Activated CD8-positive, alpha-beta memory T cell treated with anti-CD3 and anti-CD28 coated beads, Interleukin-2, amount 50 U/mL, for 24 hours (primary cell): ENCODE measurements at regions not wholly inside any gene's neighbourhood (a gene's known extent, or its start where the extent isn't known, plus 50 kb on each side); places are given as distances from the start of the nearest gene placed in this dataset.

Experiments
- DNase-seq: peaks from one replicate; pipeline ENCODE4 v3.0.0-alpha.2; 2020; ENCODE audit errors: extremely low read depth

DNA sequence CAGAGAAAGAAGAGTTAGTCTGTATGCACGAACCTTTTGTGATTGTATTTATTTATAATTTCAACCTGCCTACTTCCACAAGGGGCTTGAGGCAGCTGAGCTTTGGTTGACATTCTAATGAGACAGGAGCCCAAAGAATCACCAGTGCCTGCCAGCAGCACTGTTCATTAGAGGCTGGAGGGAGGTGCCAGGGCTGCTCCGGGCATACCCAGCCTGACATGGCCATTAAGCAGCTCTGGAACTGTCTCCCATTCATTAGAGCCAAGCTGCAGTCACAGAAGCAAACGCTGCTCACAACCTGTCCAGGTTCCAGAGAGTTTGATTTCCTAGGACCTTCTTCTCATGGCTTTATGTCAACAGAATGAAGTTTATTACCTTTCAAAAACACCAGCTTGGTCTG lies 425.5 kb downstream of the RFC3 start:
- no peak for DNase-seq

DNA sequence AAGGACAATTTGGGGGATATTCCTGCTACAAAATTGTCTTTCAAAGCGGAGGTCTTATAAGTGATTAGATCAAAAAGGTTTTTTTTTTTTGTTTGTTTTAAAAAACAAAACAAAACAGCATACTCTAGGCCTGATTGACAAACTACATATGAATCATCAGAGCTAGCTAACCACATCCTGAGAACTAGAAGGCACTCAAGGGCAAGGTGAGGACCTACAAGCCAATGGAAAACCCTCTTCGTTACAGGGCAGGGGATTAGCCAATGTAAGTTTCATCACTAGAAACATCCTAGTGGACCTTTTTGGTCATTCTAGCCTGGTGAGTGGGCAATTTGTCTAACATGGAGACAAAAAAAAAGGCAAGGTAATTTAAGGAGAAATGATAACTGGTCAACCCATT lies 428.6 kb downstream of the RFC3 start:
- no peak for DNase-seq

DNA sequence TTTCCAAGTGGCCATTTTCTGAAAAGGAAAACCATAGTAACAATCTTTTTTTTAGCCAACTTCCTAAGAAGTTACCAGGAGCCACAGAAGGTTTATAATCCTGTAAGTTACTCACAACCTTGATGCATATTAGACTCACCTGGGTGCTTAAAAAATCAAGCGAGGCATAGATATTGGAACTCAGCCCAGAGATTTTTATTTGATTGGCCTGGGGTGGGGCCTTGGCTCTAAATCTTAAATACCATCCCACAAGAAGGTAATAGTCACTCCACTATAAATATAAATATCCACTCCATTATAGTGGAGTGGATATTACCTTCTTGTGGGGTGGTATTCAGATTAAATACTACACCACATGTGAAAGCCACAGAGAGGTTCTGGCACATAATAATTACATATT lies 429.6 kb downstream of the RFC3 start:
- DNase-seq = no peak

DNA sequence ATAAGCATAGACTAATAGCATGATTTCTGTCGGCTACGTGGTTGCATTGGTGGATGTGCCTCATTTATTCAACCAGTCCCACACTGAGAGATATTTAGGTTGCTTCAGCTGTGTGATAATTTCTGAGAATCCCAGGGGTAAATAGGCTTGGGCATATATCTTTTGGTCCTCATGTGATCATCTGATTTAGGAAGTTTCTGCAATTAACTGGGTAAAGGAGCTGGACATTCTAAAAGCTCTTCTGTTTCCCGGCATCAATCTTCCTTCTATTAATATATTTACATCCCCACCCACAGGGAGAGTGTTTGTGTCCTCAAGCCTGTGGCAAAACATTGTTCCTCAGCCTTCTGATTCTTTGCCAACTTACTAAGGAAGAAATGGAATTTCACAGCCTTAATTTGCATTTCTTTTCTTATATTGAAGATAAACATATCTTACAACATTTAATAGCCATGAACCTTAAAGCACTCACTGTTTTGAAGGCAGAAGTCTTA lies 431.6 kb downstream of the RFC3 start:
- DNase-seq = no peak

DNA sequence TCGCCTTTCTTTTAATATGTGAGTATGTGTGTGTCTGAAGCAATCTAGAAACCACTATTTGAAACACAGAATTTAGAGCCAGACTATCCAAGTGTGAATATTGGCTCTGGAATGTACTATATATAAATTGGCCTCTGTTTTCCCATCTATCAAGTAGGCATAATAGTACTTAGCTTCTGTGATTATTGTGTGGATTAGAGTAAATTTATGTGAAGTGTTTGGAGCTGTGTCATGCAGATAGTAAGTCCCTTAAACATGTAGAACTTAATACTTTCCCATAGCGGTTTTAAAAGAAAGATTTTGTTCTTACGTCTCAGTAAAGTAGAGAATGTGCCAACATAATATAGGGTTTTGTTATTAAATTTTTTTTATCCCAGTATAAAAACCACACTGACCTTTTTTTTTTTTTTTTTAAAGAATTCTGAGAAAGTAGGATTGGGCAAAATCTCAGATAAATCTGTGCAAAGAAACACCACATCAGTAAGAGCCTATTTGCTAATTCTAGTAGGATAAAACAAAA lies 432.3 kb downstream of the RFC3 start:
- no peak for DNase-seq

DNA sequence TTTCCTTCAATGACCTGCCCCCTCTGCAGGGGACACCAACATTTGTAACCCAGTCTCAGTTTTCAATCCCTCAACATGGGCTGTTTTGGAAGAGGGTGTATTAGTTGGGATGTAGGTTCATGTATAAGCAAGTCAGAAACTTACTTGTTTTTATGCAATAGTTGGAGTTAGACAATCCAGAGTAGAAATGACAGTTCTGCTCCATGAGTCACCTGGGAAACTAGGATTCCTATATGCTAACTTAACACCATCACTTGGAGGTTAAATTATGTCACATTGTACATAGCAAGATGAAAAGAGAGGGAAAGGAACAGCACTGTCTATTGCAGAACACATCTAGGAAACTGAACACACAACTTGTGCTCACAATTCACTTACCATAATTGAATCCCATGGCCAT lies 436.4 kb downstream of the RFC3 start:
- DNase-seq = no peak

DNA sequence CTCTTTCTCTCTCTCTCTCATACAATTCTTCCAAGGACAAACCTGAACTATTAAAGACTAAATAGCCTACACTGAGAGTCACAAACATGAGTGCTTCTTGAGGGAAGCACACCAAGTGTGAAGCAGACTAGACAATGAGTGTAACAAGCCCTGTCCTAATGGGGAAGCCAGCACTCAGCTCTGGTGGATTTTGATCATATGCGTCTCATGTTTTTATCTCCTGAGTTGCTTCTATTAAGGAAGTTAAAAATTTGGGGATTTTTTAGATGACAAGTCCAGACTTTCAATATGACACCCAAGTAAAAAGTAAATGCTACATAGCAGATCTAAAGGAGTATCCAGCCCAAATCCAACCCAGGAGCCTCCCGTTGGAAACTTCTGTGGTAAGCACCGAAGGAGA lies 437.8 kb downstream of the RFC3 start:
- DNase-seq = no peak

DNA sequence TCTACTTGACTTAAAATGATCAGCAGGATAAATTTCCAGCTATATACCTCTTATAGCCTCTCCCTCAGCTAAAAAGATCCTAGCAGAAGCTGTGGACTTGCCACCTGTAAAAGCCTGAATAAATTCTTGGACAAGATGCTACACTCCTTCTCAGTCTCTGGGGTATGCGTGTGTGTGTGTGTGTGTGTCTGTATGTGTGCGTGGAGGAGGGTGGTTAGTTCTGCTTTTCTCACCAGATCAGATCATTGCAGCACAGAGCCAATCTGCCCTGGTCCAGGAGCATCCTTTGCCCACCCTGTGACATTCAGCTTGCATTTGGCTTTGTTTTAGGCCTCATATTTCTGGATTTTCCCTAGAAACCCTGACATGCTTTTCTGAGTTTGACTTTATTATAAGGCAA lies 438.3 kb downstream of the RFC3 start:
- DNase-seq = no peak

DNA sequence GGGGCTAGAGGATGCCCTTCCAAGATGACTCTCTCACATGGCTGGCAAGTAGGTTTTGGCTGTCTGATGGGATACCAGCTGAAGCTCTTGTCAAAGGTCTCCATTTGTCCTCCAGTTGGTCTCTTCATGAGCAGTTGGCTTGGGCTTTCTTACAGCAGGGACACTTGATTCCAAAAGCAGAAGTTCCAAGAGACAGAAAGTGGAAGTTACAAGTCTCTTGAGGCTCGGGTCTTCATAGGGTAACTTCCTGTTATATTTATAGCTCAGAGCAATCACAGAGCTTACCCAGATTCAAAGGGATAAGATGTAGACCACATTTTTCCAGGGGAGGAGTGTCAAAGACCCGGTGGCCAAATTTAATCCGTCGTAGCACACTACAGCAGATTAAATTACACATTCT lies 440.0 kb downstream of the RFC3 start:
- no peak for DNase-seq

DNA sequence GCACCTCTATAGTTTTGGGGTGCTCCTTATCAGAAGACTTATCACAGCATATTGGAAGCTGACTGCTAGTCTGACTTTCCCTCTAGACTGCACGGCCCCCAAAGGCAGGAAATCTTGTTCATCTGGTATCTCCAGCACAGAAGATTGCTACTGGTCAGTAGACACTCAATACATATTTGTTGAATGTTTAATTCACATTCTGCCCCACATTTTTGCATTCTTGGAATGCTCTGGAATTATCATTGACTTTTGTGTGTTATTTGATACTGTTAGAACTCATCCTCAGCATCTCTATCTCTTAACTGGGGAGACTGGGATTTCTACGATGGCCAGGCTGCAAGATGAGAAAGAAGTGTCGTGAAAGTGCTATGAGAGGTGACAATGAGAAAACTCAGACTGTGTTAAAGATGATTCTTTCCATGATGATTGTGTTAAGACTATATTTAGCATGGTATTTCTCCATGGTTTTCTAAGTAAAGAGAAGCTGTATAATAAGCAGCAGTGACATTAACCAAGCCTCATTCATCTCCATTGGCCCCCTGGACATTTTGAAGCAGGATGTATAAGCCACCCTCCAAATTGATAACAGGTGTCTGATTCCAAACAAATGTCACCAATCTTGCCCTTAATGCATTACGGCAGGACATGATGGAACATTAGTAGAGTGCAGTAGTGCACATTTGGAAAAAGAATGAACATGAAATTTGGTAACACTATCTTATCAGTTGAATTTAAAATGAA lies 440.9 kb downstream of the RFC3 start:
- no peak for DNase-seq

DNA sequence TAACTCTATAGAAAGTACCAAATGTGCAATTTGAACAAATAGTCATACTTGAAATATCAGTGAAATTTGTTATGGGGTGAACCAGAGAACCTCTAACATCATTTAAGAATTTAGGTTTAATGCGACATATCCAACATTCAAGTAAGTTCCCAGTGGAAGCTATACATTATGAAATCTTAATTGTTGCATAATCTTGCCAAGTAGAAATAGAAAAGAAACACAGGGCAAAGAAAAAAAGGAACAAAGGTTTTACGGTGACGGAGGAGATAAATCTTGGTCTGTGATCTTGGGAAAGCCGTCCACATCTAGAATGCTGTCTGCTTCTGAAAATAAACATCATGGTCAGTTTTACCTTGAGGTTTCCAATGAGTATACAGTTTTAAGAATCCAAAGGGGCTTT lies 445.7 kb downstream of the RFC3 start:
- DNase-seq = no peak

DNA sequence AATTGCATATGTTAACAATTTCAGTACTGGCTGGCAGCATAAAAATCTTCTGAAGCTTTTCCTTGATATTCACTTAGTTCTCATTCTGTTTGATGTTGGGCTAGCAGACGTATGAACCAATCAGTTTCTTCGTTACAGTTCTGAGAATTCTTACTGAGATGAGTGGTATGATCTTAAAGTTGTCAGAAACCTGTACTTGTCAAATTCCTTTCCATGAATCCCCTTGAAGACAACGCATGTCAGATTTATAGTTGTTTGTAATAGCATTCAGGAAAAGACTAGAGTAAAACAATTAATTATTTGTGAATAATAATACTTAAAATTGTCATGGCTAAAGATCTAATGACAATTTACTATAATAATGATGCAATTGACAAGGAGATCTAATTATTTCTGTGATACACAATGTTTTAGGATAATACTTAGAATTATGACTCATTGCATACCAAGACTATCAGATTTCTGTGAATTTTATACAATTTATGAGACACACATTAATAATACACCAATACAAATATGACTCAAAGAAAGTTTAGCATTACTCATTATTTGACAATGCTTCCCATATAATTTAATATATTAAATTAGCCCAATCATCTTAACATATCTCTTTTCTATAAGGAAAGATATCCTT lies 447.2 kb downstream of the RFC3 start:
- DNase-seq = no peak

DNA sequence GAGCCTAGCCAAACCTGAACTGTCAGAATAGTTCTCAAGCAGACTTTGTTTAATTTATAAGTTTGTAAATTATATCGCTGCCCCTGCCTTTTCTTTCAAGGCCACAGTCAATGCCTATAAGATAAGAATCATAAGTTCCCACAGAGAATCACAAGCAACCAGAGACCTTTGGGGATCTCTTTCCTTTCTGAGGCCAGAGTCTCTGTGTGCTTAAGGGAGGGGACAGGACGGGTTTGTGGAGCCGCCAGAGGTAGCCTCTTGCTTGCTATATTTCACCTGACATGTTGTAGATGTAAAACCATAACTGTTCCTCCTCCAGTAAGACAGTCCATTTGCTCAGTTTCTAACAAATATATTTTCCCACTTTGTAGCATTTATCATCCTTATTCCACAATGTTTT lies 458.8 kb downstream of the RFC3 start:
- no peak for DNase-seq

DNA sequence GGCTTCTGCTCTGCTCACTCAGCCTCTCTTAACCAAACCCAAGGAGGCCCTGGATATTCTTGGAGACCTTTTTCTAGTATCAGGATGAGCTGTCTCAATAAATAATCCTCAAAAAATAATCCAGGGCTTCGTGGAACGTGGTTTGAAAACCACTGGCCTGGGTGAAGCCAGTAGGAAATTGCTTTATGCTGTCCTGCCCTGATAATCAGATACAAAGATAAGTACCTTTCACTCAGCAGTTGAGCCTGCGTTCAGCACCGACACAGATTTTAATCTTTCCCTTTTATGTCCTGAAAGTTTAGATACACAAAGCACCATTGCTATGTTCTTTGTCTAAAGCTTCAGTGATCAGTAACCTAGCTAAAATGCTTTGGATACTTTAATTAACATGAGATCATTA lies 460.0 kb downstream of the RFC3 start:
- DNase-seq = no peak

DNA sequence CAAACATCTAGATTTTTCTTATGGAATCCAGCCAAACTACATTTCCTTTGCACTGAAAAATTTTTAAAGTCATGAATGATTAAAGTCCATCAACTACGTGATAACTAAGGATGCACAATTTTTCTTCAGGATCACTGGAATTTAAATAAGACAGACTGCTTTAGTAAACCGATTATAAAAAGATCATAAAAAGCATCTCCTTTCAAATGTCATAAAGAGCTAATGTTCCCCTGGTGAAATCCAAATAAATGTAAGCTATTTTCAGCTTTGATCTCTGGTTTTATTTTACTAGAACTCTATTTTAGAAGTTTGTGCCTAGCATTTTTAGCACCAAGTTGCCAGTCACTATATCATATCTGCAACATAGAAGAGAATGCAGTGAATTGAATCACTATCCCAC lies 460.8 kb downstream of the RFC3 start:
- DNase-seq = no peak

DNA sequence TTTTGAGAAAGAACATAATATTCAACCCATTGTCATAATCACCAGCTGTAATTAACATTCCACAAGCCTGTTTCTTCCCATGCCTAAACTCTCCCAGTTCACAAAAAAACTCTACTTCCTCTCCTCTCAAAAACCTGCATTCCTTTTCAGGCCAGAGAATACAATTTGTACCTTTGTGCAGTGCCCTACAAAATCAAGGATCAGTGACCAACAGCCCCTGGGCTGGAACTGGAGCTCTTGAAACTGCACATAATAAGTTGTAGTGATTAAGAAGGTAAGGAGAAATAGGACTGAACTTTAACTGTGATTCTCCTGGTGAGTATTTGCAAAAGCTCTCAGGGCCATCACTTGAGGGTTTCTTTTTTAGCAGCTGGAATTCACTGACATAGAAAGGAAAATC lies 472.7 kb downstream of the RFC3 start:
- DNase-seq = no peak

DNA sequence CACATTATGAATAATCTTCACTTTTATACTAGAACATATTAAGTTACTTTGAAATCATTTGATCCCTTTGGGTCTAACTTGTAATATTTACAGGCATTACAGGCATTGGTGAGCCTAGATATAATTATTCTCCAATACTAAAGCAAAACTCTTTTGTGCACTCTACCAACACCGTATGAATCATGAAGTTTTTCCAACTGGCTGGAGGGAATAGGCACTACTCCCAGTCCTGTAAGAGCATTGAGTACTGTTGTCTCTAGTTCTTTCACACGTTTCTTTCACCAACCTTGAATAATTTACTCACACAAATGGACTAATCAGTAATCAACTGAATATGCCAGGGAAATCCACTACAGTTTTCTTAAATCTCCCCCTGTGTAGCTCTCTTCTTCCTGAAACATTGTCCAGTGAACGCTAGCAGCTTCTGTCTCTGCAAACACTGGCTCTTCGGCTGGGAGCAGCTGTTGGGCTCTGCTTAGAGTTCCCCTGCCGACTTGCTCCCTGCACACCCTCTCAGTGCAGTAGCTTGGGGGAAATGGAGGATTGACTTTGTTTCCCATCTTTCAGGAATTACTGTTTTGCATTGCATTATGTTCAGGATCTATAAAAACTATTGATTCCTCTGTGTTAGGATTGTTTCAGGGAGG lies 476.7 kb downstream of the RFC3 start:
- no peak for DNase-seq

DNA sequence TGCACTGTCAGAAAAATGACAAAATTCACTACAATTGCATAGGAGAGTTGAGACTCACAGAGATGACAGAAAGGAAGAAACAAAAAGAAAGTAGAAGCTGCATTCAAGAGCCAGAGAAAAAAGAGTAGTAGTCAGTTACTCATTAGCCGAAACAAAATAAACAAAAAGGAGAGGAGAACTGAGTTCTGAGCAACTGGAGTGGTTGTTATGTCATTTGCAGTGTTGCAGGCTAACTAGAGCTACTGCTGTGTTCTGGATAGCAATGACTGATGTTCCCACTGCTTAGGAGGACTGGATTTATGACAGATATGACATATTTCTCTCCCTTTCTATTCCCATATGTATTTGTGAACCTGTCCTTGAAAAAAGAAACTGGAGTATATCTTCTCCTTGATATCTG lies 482.6 kb downstream of the RFC3 start:
- no peak for DNase-seq

DNA sequence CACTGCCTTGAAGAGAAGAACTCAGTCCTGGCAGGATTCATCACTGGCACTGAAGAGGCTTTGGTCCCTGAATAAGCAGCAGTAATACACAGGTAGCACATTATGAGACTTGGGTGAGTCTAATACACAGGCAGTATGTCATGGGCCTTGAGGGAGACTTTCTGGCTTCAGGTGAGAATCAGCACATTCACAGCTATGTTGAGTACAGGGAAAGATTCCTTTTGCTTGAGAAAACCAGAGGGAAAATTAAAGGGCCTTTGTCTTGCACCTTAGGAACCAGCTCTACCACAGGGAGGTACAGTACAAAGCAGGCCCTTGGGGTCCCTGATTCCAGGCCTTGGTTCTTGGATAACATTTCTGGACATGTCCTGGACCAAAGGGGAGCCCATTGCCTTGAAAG lies 484.6 kb downstream of the RFC3 start:
- DNase-seq = no peak

DNA sequence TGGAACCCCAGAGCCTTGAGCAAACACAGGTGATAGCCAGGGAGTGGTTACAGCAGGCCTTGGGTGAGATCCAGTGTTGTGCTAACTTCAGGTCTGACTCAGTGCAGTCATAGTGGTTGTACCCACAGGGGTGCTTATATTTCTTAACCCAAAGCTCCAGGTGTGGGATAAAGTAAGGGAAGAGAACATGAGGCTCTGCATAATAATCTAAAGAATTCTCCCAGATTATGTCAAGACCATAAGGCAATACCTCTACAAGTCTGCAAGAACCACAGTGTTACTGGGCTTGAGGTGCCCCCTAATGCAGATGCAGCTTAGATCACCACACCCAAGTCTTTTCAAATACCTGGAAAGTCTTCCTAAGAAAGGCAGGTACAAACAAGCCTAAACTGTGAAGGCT lies 485.4 kb downstream of the RFC3 start:
- DNase-seq = no peak

DNA sequence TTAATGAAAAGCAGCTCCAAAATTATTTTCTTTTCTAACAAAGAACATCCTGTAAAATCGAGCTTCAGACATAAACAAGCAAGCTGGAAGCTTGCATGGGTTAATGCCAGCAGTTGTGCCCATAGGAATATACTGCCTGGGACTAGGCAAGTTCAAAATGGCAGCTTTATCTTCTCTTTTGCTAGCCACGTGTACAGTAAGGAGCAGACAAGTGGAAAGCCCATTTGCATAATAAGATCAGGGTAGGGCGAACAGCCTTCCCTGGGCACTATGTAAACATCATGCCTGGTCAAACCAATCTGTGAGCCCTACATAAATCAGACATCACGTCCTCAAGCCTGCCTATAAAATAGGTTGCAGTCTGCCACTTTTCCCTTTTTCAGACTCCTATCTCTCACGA lies 489.7 kb downstream of the RFC3 start:
- DNase-seq = no peak

DNA sequence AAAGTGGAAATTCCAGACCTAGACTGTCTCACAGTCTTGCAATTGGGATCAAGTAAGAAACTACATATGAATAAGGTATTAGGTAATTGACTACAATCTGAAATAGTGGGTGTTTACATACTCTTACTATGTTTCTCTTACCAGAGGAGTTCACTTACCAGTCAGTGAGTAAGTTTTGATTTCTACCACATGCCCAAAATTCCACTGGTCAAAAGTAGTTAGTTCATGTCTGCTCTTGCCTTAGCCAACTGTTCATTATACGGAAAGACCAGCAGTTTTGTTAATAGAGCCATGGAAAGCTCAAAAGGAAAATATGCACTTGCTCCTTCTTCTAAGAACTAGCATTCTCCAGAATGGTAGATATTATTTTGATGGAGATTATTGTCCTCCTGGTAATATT lies 490.8 kb downstream of the RFC3 start:
- DNase-seq = no peak

DNA sequence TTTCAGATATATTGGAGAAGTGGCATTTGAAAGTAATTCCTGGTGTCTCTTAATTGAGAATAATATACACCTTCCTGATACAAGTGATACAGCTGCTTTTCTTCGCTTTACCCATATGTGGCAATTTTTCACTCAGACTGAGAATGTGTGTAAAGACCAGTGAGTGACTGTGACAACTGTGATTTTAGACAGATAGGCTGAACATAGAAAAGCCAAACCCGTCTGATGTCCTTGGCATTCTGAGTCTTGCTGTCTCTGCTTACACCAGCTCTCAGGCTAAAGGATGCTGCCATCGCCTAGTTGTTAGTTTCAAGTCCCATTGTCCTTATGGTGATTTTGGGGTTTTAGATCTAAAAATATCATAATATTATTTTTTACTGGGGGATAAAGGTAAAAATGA lies 492.6 kb downstream of the RFC3 start:
- DNase-seq = no peak
